CD14-positive monocyte (primary cell): ENCODE measurements at regions not wholly inside any gene's neighbourhood (a gene's known extent, or its start where the extent isn't known, plus 50 kb on each side); places are given as distances from the start of the nearest gene placed in this dataset.

ENCODE experiments used
- DNase-seq, 3 donors: peaks; one replicate each; pipeline ENCODE4 v3.0.0-alpha.2; 2011 to 2022
- H2AFZ ChIP-seq: 2 replicates; pipeline ENCODE4 v1.6.0; 2012; ENCODE audit warnings: mild to moderate bottlenecking, low read depth, low read length, inconsistent platforms; ENCODE audit not compliant: insufficient read depth, poor library complexity, severe bottlenecking
- H3K27ac ChIP-seq, 2 donors: 1 replicate in 1 of 2; 2 replicates in 1 of 2; pipeline ENCODE4 v1.5.1; 2012 to 2013; ENCODE audit warnings: low read length in 2 of 2, control low read depth in 1 of 2, inconsistent platforms in 1 of 2, low read depth in 1 of 2, mild to moderate bottlenecking in 1 of 2
- H3K27me3 ChIP-seq, 2 donors: one replicate each; pipeline versions ENCODE4 v1.6.0 to v1.6.1; 2011 to 2013; ENCODE audit warnings: low read length in 2 of 2; ENCODE audit not compliant: control insufficient read depth in 2 of 2, insufficient read depth in 2 of 2
- H3K36me3 ChIP-seq, 2 donors: replicated peaks in 1 of 2; 1 replicate in 1 of 2; 2 replicates in 1 of 2; pipeline versions ENCODE4 v1.5.1 to v1.6.1; 2012 to 2013; ENCODE audit warnings: low read length in 2 of 2, control low read depth in 1 of 2, inconsistent platforms in 1 of 2, mild to moderate bottlenecking in 1 of 2; ENCODE audit not compliant: insufficient read depth in 2 of 2, control insufficient read depth in 1 of 2
- H3K4me1 ChIP-seq, 2 donors: 1 replicate in 1 of 2; 2 replicates in 1 of 2; pipeline versions ENCODE4 v1.5.1 to v1.6.1; 2012 to 2013; ENCODE audit warnings: low read length in 2 of 2, control low read depth in 1 of 2, inconsistent platforms in 1 of 2, mild to moderate bottlenecking in 1 of 2, moderate library complexity in 1 of 2; ENCODE audit not compliant: insufficient read depth in 2 of 2, control insufficient read depth in 1 of 2
- H3K4me2 ChIP-seq: replicated peaks from 2 replicates; pipeline ENCODE3; 2012; ENCODE audit warnings: low read length, moderate library complexity, mild to moderate bottlenecking; ENCODE audit not compliant: poor library complexity, severe bottlenecking; ENCODE audit errors: extremely low read depth
- H3K4me3 ChIP-seq, 3 experiments: fragments of 200-600 bp in 1 of 3; sonication (generic) in 1 of 3; replicated peaks in 1 of 3; 1 replicate in 2 of 3; 2 replicates in 1 of 3; pipeline ENCODE4 v1.5.1; 2011 to 2013; ENCODE audit warnings: low read length in 3 of 3, mild to moderate bottlenecking in 3 of 3, control low read depth in 2 of 3, low read depth in 2 of 3, inconsistent platforms in 1 of 3, moderate library complexity in 1 of 3
- H3K79me2 ChIP-seq: 2 replicates; pipeline ENCODE4 v1.6.0; 2012; ENCODE audit warnings: mild to moderate bottlenecking, control low read depth, inconsistent platforms, low read length, moderate library complexity; ENCODE audit not compliant: insufficient read depth
- H3K9ac ChIP-seq: 2 replicates; pipeline ENCODE4 v1.6.0; 2017; ENCODE audit warnings: low read length, mild to moderate bottlenecking; ENCODE audit not compliant: insufficient read depth, poor library complexity, severe bottlenecking
- H3K9me3 ChIP-seq, 2 donors: replicated peaks in 1 of 2; 1 replicate in 1 of 2; 2 replicates in 1 of 2; pipeline versions ENCODE4 v1.5.1 to v1.6.1; 2012 to 2013; ENCODE audit warnings: low read length in 2 of 2, control low read depth in 1 of 2; ENCODE audit not compliant: control insufficient read depth in 1 of 2, insufficient read depth in 1 of 2
- H4K20me1 ChIP-seq: 2 replicates; pipeline ENCODE4 v1.6.0; 2012; ENCODE audit warnings: mild to moderate bottlenecking, low read length, control low read depth, moderate library complexity; ENCODE audit not compliant: insufficient read depth
- H3K27ac Mint-ChIP-seq, 7 donors: one replicate each; pipeline ENCODE4 v1.8.0; 2020; ENCODE audit warnings: mild to moderate bottlenecking in 7 of 7, mixed read lengths in 7 of 7, moderate library complexity in 6 of 7, inconsistent platforms in 2 of 7
- H3K27me3 Mint-ChIP-seq, 3 donors: one replicate each; pipeline ENCODE4 v1.8.0; 2021 to 2022; ENCODE audit warnings: low read depth in 3 of 3, mild to moderate bottlenecking in 3 of 3, mixed read lengths in 3 of 3, moderate library complexity in 3 of 3, inconsistent platforms in 1 of 3
- H3K36me3 Mint-ChIP-seq, 2 donors: one replicate each; pipeline ENCODE4 v1.8.0; 2020; ENCODE audit warnings: mixed read lengths in 2 of 2, inconsistent platforms in 1 of 2, mild to moderate bottlenecking in 1 of 2
- H3K4me1 Mint-ChIP-seq: one replicate; pipeline ENCODE4 v1.8.0; 2020; ENCODE audit warnings: mild to moderate bottlenecking, mixed read lengths
- H3K4me3 Mint-ChIP-seq, 2 donors: one replicate each; pipeline ENCODE4 v1.8.0; 2020; ENCODE audit warnings: mild to moderate bottlenecking in 2 of 2, mixed read lengths in 2 of 2, moderate library complexity in 1 of 2
- H3K9me3 Mint-ChIP-seq, 7 donors: one replicate each; pipeline ENCODE4 v1.8.0; 2020 to 2022; ENCODE audit warnings: mixed read lengths in 7 of 7, mild to moderate bottlenecking in 6 of 7, moderate library complexity in 6 of 7, inconsistent platforms in 2 of 7
- CTCF ChIP-seq: fragments of 200-600 bp; IDR thresholded peaks from one replicate; pipeline ENCODE4 v1.8.0; 2022; ENCODE audit warnings: antibody characterized with exemption, mild to moderate bottlenecking
- WGBS: methylation state at CpG from one replicate; pipeline ENCODE4 v1.1.5; 2013; ENCODE audit warnings: missing lambda C conversion rate; ENCODE audit not compliant: insufficient coverage; 5-methylcytosine and 5-hydroxymethylcytosine counted together
- intact Hi-C, 2 donors: fragments of 100-400 bp; cut with micrococcal nuclease; formaldehyde crosslinking; loops; one replicate each; pipeline versions ENCODE4 v1.15.0 to v1.15.1; 2023

DNA sequence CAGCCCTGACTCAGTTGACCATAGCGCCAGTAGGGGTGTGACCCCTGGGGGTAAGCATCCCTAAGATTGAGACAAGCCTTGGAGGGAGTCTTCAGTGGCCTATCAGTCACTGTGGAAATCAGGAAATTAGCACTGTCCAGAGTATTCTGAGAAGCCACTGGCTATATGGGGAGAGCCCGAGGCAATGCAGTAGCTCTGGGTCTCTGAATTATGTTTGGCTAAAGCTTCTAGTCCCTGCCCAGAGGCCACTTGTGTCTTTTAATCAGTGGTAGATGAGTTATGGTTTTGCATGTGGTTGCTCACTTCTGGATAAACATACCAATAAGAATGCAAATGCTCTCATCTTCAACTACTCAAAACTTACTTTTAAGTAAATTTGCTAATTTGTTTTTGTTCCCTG, 100.6 kb upstream of the TOX3 start:
- no peak for DNase-seq
- Mint-ChIP-seq H3K4me3 (no peak overlapping the region), H3K27ac (no peak overlapping the region), H3K27me3 (no peaks in the 10 kb centered on the region), H3K36me3 (no peaks in the 10 kb centered on the region), H3K9me3 (peaks cover 0 to 7% (median 1%) of the 10 kb centered on the region in 7 donors), H3K4me1 (no peaks in the 10 kb centered on the region)
- Histone ChIP-seq H4K20me1 (no peaks in the 10 kb centered on the region), H3K36me3 (no peaks in the 10 kb centered on the region), H3K27me3 (no peaks in the 10 kb centered on the region), H3K4me1 (no peaks in the 10 kb centered on the region), H3K27ac (no peak overlapping the region), H3K4me3 (no peak overlapping the region), H3K9ac (no peak overlapping the region), H3K79me2 (no peaks in the 10 kb centered on the region), H2AFZ (no peak overlapping the region), H3K9me3 (no peaks in the 10 kb centered on the region), H3K4me2 (no peak overlapping the region)
- 50% methylated on average over 1 of the region's 2 CpGs for WGBS
- no peak for TF ChIP-seq CTCF
- intact Hi-C loops = no loop called here

DNA sequence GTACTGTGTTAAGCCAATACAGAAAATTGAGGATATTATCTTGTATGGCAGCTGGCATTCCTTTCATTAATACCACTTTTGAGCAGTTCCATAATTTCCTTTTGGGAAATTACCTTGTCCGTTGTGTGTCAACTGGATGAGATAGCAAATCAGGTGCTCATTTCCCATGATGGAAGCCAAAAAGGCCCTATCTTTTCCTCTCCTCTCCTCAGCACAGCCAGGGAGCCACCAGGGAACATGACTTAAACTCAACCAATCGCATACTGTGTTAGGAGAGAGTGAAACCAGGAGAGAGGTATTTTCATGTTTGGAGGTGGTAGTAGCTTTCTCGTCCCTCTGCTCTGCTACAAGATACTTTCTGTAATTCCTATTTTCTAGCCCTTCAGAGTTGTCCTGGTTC, 96.1 kb upstream of the TOX3 start:
- DNase-seq = no peak
- TF ChIP-seq CTCF = no peak
- Mint-ChIP-seq H3K4me3 (no peak overlapping the region), H3K27me3 (peaks cover 0 to 2% (median 0%) of the 10 kb centered on the region in 3 donors), H3K27ac (no peak overlapping the region), H3K9me3 (peaks cover under 1 to 13% (median 7%) of the 10 kb centered on the region in 7 donors), H3K36me3 (no peaks in the 10 kb centered on the region), H3K4me1 (no peaks in the 10 kb centered on the region)
- no peaks in the 10 kb centered on the region for H3K9me3 ChIP-seq
- H3K9ac ChIP-seq = no peak overlapping the region
- no peak overlapping the region for H3K4me3 ChIP-seq
- no peaks in the 10 kb centered on the region for H3K27me3 ChIP-seq
- H2AFZ ChIP-seq = no peak overlapping the region
- no peaks in the 10 kb centered on the region for H3K4me1 ChIP-seq
- intact Hi-C loops = no loop called here
- no peaks in the 10 kb centered on the region for H3K79me2 ChIP-seq
- H3K27ac ChIP-seq = no peak overlapping the region
- WGBS = no CpG with 5 or more reads among the region's 3 CpGs
- no peak overlapping the region for H3K4me2 ChIP-seq
- H4K20me1 ChIP-seq = no peaks in the 10 kb centered on the region
- H3K36me3 ChIP-seq = no peaks in the 10 kb centered on the region
